ENCODE measurements at regions not wholly inside any gene's neighbourhood (a gene's known extent, or its start where the extent isn't known, plus 50 kb on each side); places are given as distances from the start of the nearest gene placed in this dataset.
"Not testable (repeated sequence)": the region's sequence is repeated elsewhere in the genome, so short reads cannot be mapped to it uniquely, and the experiment has no call there.

- no peak for DNase-seq (ENCODE audit: low read depth in 2 of 2)
These were observed 163.0 kb downstream of the BRMS1L start for GRCh38 chr14:35988972-35989690.

- no peak for DNase-seq (ENCODE audit: low read depth in 2 of 2)
These were observed 162.4 kb downstream of the BRMS1L start for GRCh38 chr14:35988550-35988949.

GRCh38 chr14:35987731-35988130, 161.6 kb downstream of the BRMS1L start:
- no peak for DNase-seq (ENCODE audit: low read depth in 2 of 2)

- DNase-seq (ENCODE audit: low read depth in 2 of 2): no peak
These were observed 160.1 kb downstream of the BRMS1L start for GRCh38 chr14:35986219-35986573.

- DNase-seq (ENCODE audit: low read depth in 2 of 2): no peak
These were observed 159.5 kb downstream of the BRMS1L start for GRCh38 chr14:35985474-35986218.

- no peak for DNase-seq (ENCODE audit: low read depth in 2 of 2)
These were observed 153.4 kb downstream of the BRMS1L start for GRCh38 chr14:35979531-35979930.

GRCh38 chr14:35978561-35978960, 152.4 kb downstream of the BRMS1L start:
- DNase-seq (ENCODE audit: low read depth in 2 of 2): no peak

- DNase-seq (ENCODE audit: low read depth in 2 of 2): no peak
These were observed 149.7 kb downstream of the BRMS1L start for GRCh38 chr14:35975814-35976213.

GRCh38 chr14:35973770-35974169, 147.6 kb downstream of the BRMS1L start:
- DNase-seq (ENCODE audit: low read depth in 2 of 2): no peak

- no peak for DNase-seq (ENCODE audit: low read depth in 2 of 2)
These were observed 146.0 kb downstream of the BRMS1L start for GRCh38 chr14:35971965-35972630.

- DNase-seq (ENCODE audit: low read depth in 2 of 2): no peak
These were observed 143.2 kb downstream of the BRMS1L start for GRCh38 chr14:35969310-35969709.

- DNase-seq (ENCODE audit: low read depth in 2 of 2): no peak
These were observed 139.3 kb downstream of the BRMS1L start for GRCh38 chr14:35965400-35965799.

GRCh38 chr14:35964697-35965286, 138.7 kb downstream of the BRMS1L start:
- no peak for DNase-seq (ENCODE audit: low read depth in 2 of 2)

- no peak for DNase-seq (ENCODE audit: low read depth in 2 of 2)
These were observed 137.1 kb downstream of the BRMS1L start for GRCh38 chr14:35963209-35963608.

GRCh38 chr14:35961697-35962274, 135.6 kb downstream of the BRMS1L start:
- DNase-seq (ENCODE audit: low read depth in 2 of 2): no peak

- DNase-seq (ENCODE audit: low read depth in 2 of 2): no peak
These were observed 133.7 kb downstream of the BRMS1L start for GRCh38 chr14:35959835-35960234.

GRCh38 chr14:35958499-35958898, 132.4 kb downstream of the BRMS1L start:
- no peak for DNase-seq (ENCODE audit: low read depth in 2 of 2)

GRCh38 chr14:35956376-35957085, 130.4 kb downstream of the BRMS1L start:
- no peak for DNase-seq (ENCODE audit: low read depth in 2 of 2)

GRCh38 chr14:35952584-35952983, 126.4 kb downstream of the BRMS1L start:
- no peak for DNase-seq (ENCODE audit: low read depth in 2 of 2)

- DNase-seq (ENCODE audit: low read depth in 2 of 2): no peak
These were observed 123.9 kb downstream of the BRMS1L start for GRCh38 chr14:35949920-35950513.

GRCh38 chr14:35947983-35948382, 121.8 kb downstream of the BRMS1L start:
- DNase-seq (ENCODE audit: low read depth in 2 of 2): not testable (repeated sequence)
